H9 (cell line): ENCODE measurements at regions not wholly inside any gene's neighbourhood (a gene's known extent, or its start where the extent isn't known, plus 50 kb on each side); places are given as distances from the start of the nearest gene placed in this dataset.
A peak's percentile ranks its signal among the peaks of the same experiment; 100 is the strongest.

Experiments
- DNase-seq: peaks from one replicate; pipeline ENCODE4 v3.0.0-alpha.2; 2017
- H2AFZ ChIP-seq: one replicate; pipeline ENCODE4 v1.6.1; 2013; ENCODE audit warnings: mild to moderate bottlenecking, low read length, control low read depth, moderate library complexity
- H2AK5ac ChIP-seq: 2 replicates; pipeline ENCODE4 v1.6.1; 2013; ENCODE audit warnings: low read length, control low read depth, mixed read lengths; ENCODE audit not compliant: insufficient read length
- H2BK120ac ChIP-seq: one replicate; pipeline ENCODE4 v1.6.1; 2013; ENCODE audit warnings: low read depth, mild to moderate bottlenecking, low read length, control low read depth, inconsistent platforms; ENCODE audit not compliant: poor library complexity, severe bottlenecking
- H2BK12ac ChIP-seq: 2 replicates; pipeline ENCODE4 v1.6.1; 2013; ENCODE audit warnings: low read length, control low read depth, mixed read lengths, low read depth; ENCODE audit not compliant: insufficient read length
- H2BK15ac ChIP-seq: 2 replicates; pipeline ENCODE4 v1.6.1; 2013; ENCODE audit warnings: low read depth, low read length, control low read depth
- H2BK20ac ChIP-seq: one replicate; pipeline ENCODE4 v1.6.1; 2013; ENCODE audit warnings: low read depth, mild to moderate bottlenecking, low read length, control low read depth, inconsistent platforms; ENCODE audit not compliant: poor library complexity, severe bottlenecking
- H2BK5ac ChIP-seq: 2 replicates; pipeline ENCODE4 v1.6.1; 2013; ENCODE audit warnings: low read length, control low read depth, mixed read lengths; ENCODE audit not compliant: insufficient read length
- H3K14ac ChIP-seq: 2 replicates; pipeline ENCODE4 v1.6.1; 2013; ENCODE audit warnings: low read length, control low read depth; ENCODE audit not compliant: insufficient read depth
- H3K18ac ChIP-seq: 2 replicates; pipeline ENCODE4 v1.6.1; 2013; ENCODE audit warnings: low read depth, mild to moderate bottlenecking, mixed read lengths, low read length, control low read depth; ENCODE audit not compliant: insufficient read length
- H3K23ac ChIP-seq: 2 replicates; pipeline ENCODE4 v1.6.1; 2013; ENCODE audit warnings: low read length, control low read depth, mixed read lengths, low read depth; ENCODE audit not compliant: insufficient read length
- H3K23me2 ChIP-seq: 2 replicates; pipeline ENCODE4 v1.6.1; 2013; ENCODE audit warnings: low read depth, mild to moderate bottlenecking, mixed read lengths, low read length, control low read depth; ENCODE audit not compliant: insufficient read length, poor library complexity, severe bottlenecking
- H3K27ac ChIP-seq: 2 replicates; pipeline ENCODE4 v1.5.1; 2013; ENCODE audit warnings: low read length, control low read depth, mixed read lengths, low read depth; ENCODE audit not compliant: insufficient read length
- H3K27me3 ChIP-seq: 2 replicates; pipeline ENCODE4 v1.6.1; 2013; ENCODE audit warnings: low read length, control low read depth, inconsistent platforms; ENCODE audit not compliant: insufficient read depth
- H3K4ac ChIP-seq: 2 replicates; pipeline ENCODE4 v1.6.1; 2013; ENCODE audit warnings: low read depth, mild to moderate bottlenecking, control low read depth, inconsistent platforms, low read length, moderate library complexity
- H3K4me1 ChIP-seq: 2 replicates; pipeline ENCODE4 v1.6.1; 2013; ENCODE audit warnings: low read length, control low read depth, inconsistent platforms; ENCODE audit not compliant: insufficient read depth
- H3K4me2 ChIP-seq: 2 replicates; pipeline ENCODE4 v1.6.1; 2013; ENCODE audit warnings: low read length, control low read depth, mixed read lengths; ENCODE audit not compliant: insufficient read length, insufficient read depth
- H3K56ac ChIP-seq: 2 replicates; pipeline ENCODE4 v1.6.1; 2013; ENCODE audit warnings: low read depth, mild to moderate bottlenecking, mixed read lengths, low read length, control low read depth; ENCODE audit not compliant: insufficient read length
- H3K79me1 ChIP-seq: 2 replicates; pipeline ENCODE4 v1.6.1; 2013; ENCODE audit warnings: low read depth, mild to moderate bottlenecking, moderate library complexity, low read length, control low read depth, inconsistent platforms; ENCODE audit not compliant: insufficient read depth, poor library complexity, severe bottlenecking
- H3K79me2 ChIP-seq: 2 replicates; pipeline ENCODE4 v1.6.1; 2013; ENCODE audit warnings: low read length, control low read depth, inconsistent platforms; ENCODE audit not compliant: insufficient read depth
- H3K9ac ChIP-seq: 2 replicates; pipeline ENCODE4 v1.6.1; 2013; ENCODE audit warnings: low read length, control low read depth, mixed read lengths; ENCODE audit not compliant: insufficient read length; ENCODE audit errors: extremely low read depth
- H3K9me3 ChIP-seq: one replicate; pipeline ENCODE4 v1.6.1; 2013; ENCODE audit warnings: low read depth, low read length, inconsistent platforms; ENCODE audit not compliant: control insufficient read depth
- H3T11ph ChIP-seq: one replicate; pipeline ENCODE4 v1.6.1; 2013; ENCODE audit warnings: mild to moderate bottlenecking, low read length, control low read depth, inconsistent platforms
- H4K20me1 ChIP-seq: one replicate; pipeline ENCODE4 v1.6.1; 2013; ENCODE audit not compliant: control insufficient read depth, insufficient read length, insufficient read depth
- H4K5ac ChIP-seq: 2 replicates; pipeline ENCODE4 v1.6.1; 2013; ENCODE audit warnings: low read depth, mild to moderate bottlenecking, mixed read lengths, low read length, control low read depth; ENCODE audit not compliant: insufficient read length
- H4K8ac ChIP-seq: replicated peaks from 2 replicates; pipeline ENCODE4 v1.6.1; 2013; ENCODE audit warnings: low read length, control low read depth, mixed read lengths, low read depth; ENCODE audit not compliant: insufficient read length
- H4K91ac ChIP-seq: 2 replicates; pipeline ENCODE4 v1.6.1; 2013; ENCODE audit warnings: low read depth, mild to moderate bottlenecking, moderate library complexity, mixed read lengths, low read length, control low read depth; ENCODE audit not compliant: insufficient read length
- H3K27ac Mint-ChIP-seq, 3 experiments: 2 replicates in 2 of 3; 3 replicates in 1 of 3; pipeline ENCODE4 v1.8.0; 2020 to 2021; ENCODE audit warnings: mixed read lengths in 3 of 3, mild to moderate bottlenecking in 1 of 3, moderate library complexity in 1 of 3
- H3K27me3 Mint-ChIP-seq: 2 replicates; pipeline ENCODE4 v1.8.0; 2021; ENCODE audit warnings: low read depth, mild to moderate bottlenecking, moderate library complexity, mixed read lengths
- H3K36me3 Mint-ChIP-seq, 3 experiments: 2 replicates in 2 of 3; 3 replicates in 1 of 3; pipeline ENCODE4 v1.8.0; 2020 to 2021; ENCODE audit warnings: low read depth in 3 of 3, mixed read lengths in 3 of 3; ENCODE audit not compliant: insufficient read depth in 1 of 3
- H3K4me1 Mint-ChIP-seq, 2 experiments: 2 replicates each; pipeline ENCODE4 v1.8.0; 2020; ENCODE audit warnings: mixed read lengths in 2 of 2
- H3K4me3 Mint-ChIP-seq, 2 experiments: 2 replicates in 1 of 2; 3 replicates in 1 of 2; pipeline ENCODE4 v1.8.0; 2020 to 2021; ENCODE audit warnings: mild to moderate bottlenecking in 2 of 2, mixed read lengths in 2 of 2, moderate library complexity in 1 of 2
- H3K9me3 Mint-ChIP-seq, 2 experiments: 2 replicates in 1 of 2; 3 replicates in 1 of 2; pipeline ENCODE4 v1.8.0; 2020; ENCODE audit warnings: mild to moderate bottlenecking in 2 of 2, mixed read lengths in 2 of 2, moderate library complexity in 1 of 2
- WGBS: extraction: QIAGEN DNeasy Blood & Tissue Kit; methylation state at CpG from one replicate; pipeline ENCODE4 v1.1.7; 2013; ENCODE audit warnings: missing lambda C conversion rate, low lambda C conversion rate, mixed read lengths; ENCODE audit not compliant: insufficient read length; ENCODE audit errors: extremely low coverage; 5-methylcytosine and 5-hydroxymethylcytosine counted together
- TF ChIP-seq, protein P1 (sequence below): fragments of 200-600 bp; sonication (generic); conservative IDR thresholded peaks from 3 replicates; pipeline ENCODE4 v1.8.0; 2021; ENCODE audit warnings: antibody characterized with exemption, mild to moderate bottlenecking

DNA sequence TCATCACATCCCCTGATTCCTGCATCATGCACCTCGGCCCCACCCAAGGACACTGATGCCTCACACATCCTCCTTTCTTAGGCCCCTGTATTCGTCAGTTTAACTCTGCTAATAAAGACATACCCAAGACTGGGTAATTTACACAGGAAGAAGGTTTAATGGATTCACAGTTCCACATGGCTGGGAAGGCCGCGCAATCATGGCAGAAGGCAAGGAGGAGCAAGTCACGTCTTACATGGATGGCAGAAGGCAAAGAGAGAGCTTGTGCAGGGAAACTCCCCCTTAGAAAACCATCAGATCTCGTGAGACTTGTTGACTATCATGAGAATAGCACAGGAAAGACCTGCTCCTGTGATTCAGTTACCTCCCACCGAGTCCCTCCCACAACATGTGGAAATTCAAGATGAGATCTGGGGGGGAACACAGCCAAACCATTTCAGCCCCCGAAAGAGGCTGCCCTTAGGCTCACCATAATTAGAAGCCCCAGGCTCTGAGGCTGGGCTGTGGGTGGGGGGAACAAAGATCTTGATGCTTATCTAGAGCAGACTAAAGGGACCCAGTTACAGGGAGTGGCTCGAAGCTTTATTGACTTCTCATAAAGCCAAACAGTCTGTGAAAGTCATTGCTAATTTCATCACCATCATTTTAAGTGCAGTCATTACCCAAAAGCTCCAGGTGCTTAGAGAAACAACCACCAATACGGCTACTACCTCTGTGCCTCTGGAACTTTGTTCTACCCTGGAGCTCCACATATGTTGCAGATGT, 181.5 kb downstream of the MATN1 start:
- Histone ChIP-seq H3K4ac (no peak overlapping the region), H3K56ac (no peak overlapping the region), H3K79me1 (no peaks in the 10 kb centered on the region), H3T11ph (no peak overlapping the region), H2AFZ (no peak overlapping the region), H3K14ac (no peak overlapping the region), H3K4me1 (no peaks in the 10 kb centered on the region), H4K8ac (no peak overlapping the region), H3K9ac (no peak overlapping the region), H4K5ac (no peak overlapping the region), H2BK20ac (no peak overlapping the region), H2BK5ac (no peak overlapping the region), H3K23ac (no peak overlapping the region), H3K4me2 (no peak overlapping the region), H2BK120ac (no peak overlapping the region), H3K27me3 (no peaks in the 10 kb centered on the region), H3K27ac (no peak overlapping the region), H3K23me2 (no peaks in the 10 kb centered on the region), H2BK12ac (no peak overlapping the region), H4K91ac (no peak overlapping the region), H3K79me2 (no peaks in the 10 kb centered on the region), H2BK15ac (no peak overlapping the region), H2AK5ac (no peak overlapping the region), H3K9me3 (no peaks in the 10 kb centered on the region), H4K20me1 (no peaks in the 10 kb centered on the region), H3K18ac (no peak overlapping the region)
- DNase-seq: no peak
- TF ChIP-seq, protein P1, sequence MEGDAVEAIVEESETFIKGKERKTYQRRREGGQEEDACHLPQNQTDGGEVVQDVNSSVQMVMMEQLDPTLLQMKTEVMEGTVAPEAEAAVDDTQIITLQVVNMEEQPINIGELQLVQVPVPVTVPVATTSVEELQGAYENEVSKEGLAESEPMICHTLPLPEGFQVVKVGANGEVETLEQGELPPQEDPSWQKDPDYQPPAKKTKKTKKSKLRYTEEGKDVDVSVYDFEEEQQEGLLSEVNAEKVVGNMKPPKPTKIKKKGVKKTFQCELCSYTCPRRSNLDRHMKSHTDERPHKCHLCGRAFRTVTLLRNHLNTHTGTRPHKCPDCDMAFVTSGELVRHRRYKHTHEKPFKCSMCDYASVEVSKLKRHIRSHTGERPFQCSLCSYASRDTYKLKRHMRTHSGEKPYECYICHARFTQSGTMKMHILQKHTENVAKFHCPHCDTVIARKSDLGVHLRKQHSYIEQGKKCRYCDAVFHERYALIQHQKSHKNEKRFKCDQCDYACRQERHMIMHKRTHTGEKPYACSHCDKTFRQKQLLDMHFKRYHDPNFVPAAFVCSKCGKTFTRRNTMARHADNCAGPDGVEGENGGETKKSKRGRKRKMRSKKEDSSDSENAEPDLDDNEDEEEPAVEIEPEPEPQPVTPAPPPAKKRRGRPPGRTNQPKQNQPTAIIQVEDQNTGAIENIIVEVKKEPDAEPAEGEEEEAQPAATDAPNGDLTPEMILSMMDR: no peak
- Mint-ChIP-seq H3K27me3 (peaks cover 2% of the 10 kb centered on the region), H3K36me3 (no peaks in the 10 kb centered on the region; a peak in 1 of 7 replicates), H3K9me3 (peaks cover 8 to 9% of the 10 kb centered on the region in 2 experiments; a peak in 3 of 5 replicates), H3K4me1 (peaks cover 0 to 7% of the 10 kb centered on the region in 2 experiments; a peak in 2 of 4 replicates), H3K27ac (peak overlapping the region in 1 of 3 experiments; percentile 34; a peak in 1 of 7 replicates), H3K4me3 (no peak overlapping the region)
- no CpG with 5 or more reads among the region's 10 CpGs for WGBS
